ENCODE measurements at regions not wholly inside any gene's neighbourhood (a gene's known extent, or its start where the extent isn't known, plus 50 kb on each side); places are given as distances from the start of the nearest gene placed in this dataset.

GRCh38 chr2:7586898-7587297 lies 669.7 kb downstream of the RNF144A start:
- TF ChIP-seq YY1 (IDR thresholded peaks at IDR 0.05; ENCODE audit: low read depth) (no peak), ZBTB7A (IDR thresholded peaks at IDR 0.05; ENCODE audit: low read depth) (no peak), EP300 (IDR thresholded peaks at IDR 0.05; ENCODE audit: borderline replicate concordance) (no peak), CREB1 (IDR thresholded peaks at IDR 0.05; ENCODE audit: low read depth) (no peak), RAD21 (IDR thresholded peaks at IDR 0.05; ENCODE audit: low read depth) (no peak), TAF1 (IDR thresholded peaks at IDR 0.05; ENCODE audit: low read depth) (no peak), CEBPB (IDR thresholded peaks at IDR 0.05) (no peak), EGR1 (IDR thresholded peaks at IDR 0.05) (no peak)
- TF ChIP-seq, protein P1, sequence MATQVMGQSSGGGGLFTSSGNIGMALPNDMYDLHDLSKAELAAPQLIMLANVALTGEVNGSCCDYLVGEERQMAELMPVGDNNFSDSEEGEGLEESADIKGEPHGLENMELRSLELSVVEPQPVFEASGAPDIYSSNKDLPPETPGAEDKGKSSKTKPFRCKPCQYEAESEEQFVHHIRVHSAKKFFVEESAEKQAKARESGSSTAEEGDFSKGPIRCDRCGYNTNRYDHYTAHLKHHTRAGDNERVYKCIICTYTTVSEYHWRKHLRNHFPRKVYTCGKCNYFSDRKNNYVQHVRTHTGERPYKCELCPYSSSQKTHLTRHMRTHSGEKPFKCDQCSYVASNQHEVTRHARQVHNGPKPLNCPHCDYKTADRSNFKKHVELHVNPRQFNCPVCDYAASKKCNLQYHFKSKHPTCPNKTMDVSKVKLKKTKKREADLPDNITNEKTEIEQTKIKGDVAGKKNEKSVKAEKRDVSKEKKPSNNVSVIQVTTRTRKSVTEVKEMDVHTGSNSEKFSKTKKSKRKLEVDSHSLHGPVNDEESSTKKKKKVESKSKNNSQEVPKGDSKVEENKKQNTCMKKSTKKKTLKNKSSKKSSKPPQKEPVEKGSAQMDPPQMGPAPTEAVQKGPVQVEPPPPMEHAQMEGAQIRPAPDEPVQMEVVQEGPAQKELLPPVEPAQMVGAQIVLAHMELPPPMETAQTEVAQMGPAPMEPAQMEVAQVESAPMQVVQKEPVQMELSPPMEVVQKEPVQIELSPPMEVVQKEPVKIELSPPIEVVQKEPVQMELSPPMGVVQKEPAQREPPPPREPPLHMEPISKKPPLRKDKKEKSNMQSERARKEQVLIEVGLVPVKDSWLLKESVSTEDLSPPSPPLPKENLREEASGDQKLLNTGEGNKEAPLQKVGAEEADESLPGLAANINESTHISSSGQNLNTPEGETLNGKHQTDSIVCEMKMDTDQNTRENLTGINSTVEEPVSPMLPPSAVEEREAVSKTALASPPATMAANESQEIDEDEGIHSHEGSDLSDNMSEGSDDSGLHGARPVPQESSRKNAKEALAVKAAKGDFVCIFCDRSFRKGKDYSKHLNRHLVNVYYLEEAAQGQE (IDR thresholded peaks at IDR 0.05; ENCODE audit: low read depth), result no peak
- TF ChIP-seq, protein P2, sequence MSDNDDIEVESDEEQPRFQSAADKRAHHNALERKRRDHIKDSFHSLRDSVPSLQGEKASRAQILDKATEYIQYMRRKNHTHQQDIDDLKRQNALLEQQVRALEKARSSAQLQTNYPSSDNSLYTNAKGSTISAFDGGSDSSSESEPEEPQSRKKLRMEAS (IDR thresholded peaks at IDR 0.05), result no peak
- TF ChIP-seq, protein P3, sequence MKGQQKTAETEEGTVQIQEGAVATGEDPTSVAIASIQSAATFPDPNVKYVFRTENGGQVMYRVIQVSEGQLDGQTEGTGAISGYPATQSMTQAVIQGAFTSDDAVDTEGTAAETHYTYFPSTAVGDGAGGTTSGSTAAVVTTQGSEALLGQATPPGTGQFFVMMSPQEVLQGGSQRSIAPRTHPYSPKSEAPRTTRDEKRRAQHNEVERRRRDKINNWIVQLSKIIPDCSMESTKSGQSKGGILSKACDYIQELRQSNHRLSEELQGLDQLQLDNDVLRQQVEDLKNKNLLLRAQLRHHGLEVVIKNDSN (IDR thresholded peaks at IDR 0.05), result no peak
